SK-N-SH (cell line): ENCODE measurements at regions not wholly inside any gene's neighbourhood (a gene's known extent, or its start where the extent isn't known, plus 50 kb on each side); places are given as distances from the start of the nearest gene placed in this dataset.
A peak's percentile ranks its signal among the peaks of the same experiment; 100 is the strongest.

Experiments used
- CTCF ChIA-PET: fragments of 300-600, 350-600 bp; formaldehyde crosslinking; extraction: SDS; loops from one replicate; lab custom pipeline; 2021; lab: Yijun Ruan, JAX
- POLR2A ChIA-PET: fragments of 350-600 bp; sonication (Branson Sonifier 250); formaldehyde crosslinking; extraction: SDS; loops from one replicate; lab custom pipeline; 2020; ENCODE audit warnings: antibody characterized with exemption, inconsistent platforms; lab: Yijun Ruan, JAX
- DNase-seq: peaks from one replicate; pipeline ENCODE4 v3.0.0; 2012
- H2AFZ ChIP-seq: fragments of 200-600 bp; sonication (generic); 2 replicates; pipeline ENCODE4 v1.8.1; 2016; ENCODE audit warnings: antibody characterized with exemption, mild to moderate bottlenecking, low read depth
- H3F3A ChIP-seq: fragments of 200-600 bp; sonication (generic); replicated peaks from 2 replicates; pipeline ENCODE3; 2016; ENCODE audit warnings: antibody characterized with exemption, mild to moderate bottlenecking; ENCODE audit not compliant: insufficient read depth
- H3K27ac ChIP-seq, 2 experiments: fragments of 200-500 bp in 1 of 2; fragments of 200-600 bp in 1 of 2; sonication (Bioruptor generic) in 1 of 2; sonication (generic), shearing (Covaris generic) in 1 of 2; 2 replicates each; pipeline versions ENCODE4 v1.5.1 to v1.6.1; 2014 to 2016; ENCODE audit warnings: low read depth in 2 of 2, inconsistent platforms in 1 of 2, low read length in 1 of 2, mild to moderate bottlenecking in 1 of 2, mixed read lengths in 1 of 2
- H3K27me3 ChIP-seq: fragments of 200-600 bp; sonication (generic), shearing (Covaris generic); 2 replicates; pipeline ENCODE4 v1.6.1; 2016; ENCODE audit warnings: mixed run types; ENCODE audit not compliant: insufficient read depth
- H3K36me3 ChIP-seq, 2 experiments: fragments of 200-500 bp in 1 of 2; fragments of 200-600 bp in 1 of 2; sonication (Bioruptor generic) in 1 of 2; sonication (generic) in 1 of 2; replicated peaks in 1 of 2; 2 replicates each; pipeline versions ENCODE3 to v1.5.1; 2014 to 2016; ENCODE audit warnings: low read length in 1 of 2, mild to moderate bottlenecking in 1 of 2; ENCODE audit not compliant: insufficient read depth in 2 of 2, control insufficient read depth in 1 of 2
- H3K4me1 ChIP-seq, 2 experiments: fragments of 200-500 bp in 1 of 2; fragments of 200-600 bp in 1 of 2; sonication (Bioruptor generic) in 1 of 2; sonication (generic), shearing (Covaris generic) in 1 of 2; 2 replicates each; pipeline versions ENCODE4 v1.5.1 to v1.6.1; 2014 to 2016; ENCODE audit warnings: low read depth in 1 of 2, low read length in 1 of 2, mixed run types in 1 of 2; ENCODE audit not compliant: insufficient read depth in 2 of 2, control insufficient read depth in 1 of 2
- H3K4me2 ChIP-seq: fragments of 200-600 bp; sonication (generic), shearing (Covaris generic); 2 replicates; pipeline ENCODE4 v1.6.1; 2017; ENCODE audit warnings: mixed run types
- H3K4me3 ChIP-seq, 2 experiments: fragments of 200-500 bp in 1 of 2; fragments of 200-600 bp in 1 of 2; sonication (Bioruptor generic) in 1 of 2; sonication (generic), shearing (Covaris generic) in 1 of 2; 2 replicates each; pipeline versions ENCODE4 v1.5.1 to v1.8.1; 2014 to 2016; ENCODE audit warnings: low read depth in 2 of 2, inconsistent platforms in 1 of 2, low read length in 1 of 2, mild to moderate bottlenecking in 1 of 2, mixed read lengths in 1 of 2, moderate library complexity in 1 of 2
- H3K79me2 ChIP-seq: fragments of 200-600 bp; sonication (generic); 2 replicates; pipeline ENCODE4 v1.8.1; 2017; ENCODE audit warnings: mild to moderate bottlenecking; ENCODE audit not compliant: insufficient read depth
- H3K9ac ChIP-seq: fragments of 200-600 bp; sonication (generic); 2 replicates; pipeline ENCODE4 v1.6.1; 2017; ENCODE audit warnings: mixed run types
- H3K9me2 ChIP-seq: fragments of 200-600 bp; sonication (generic); 2 replicates; pipeline ENCODE4 v1.6.1; 2017; ENCODE audit warnings: mixed run types
- H3K9me3 ChIP-seq: fragments of 200-600 bp; sonication (generic); 2 replicates; pipeline ENCODE4 v1.6.1; 2017; ENCODE audit warnings: mixed run types, mild to moderate bottlenecking, moderate library complexity
- H4K20me1 ChIP-seq: fragments of 200-600 bp; sonication (generic); 2 replicates; pipeline ENCODE4 v1.6.1; 2017; ENCODE audit warnings: mild to moderate bottlenecking, mixed run types; ENCODE audit not compliant: insufficient read depth
- CHD2 ChIP-seq: fragments of 150-350 bp; IDR thresholded peaks from 2 replicates; pipeline ENCODE4 v1.6.1; 2018; ENCODE audit warnings: low read length; ENCODE audit not compliant: partially characterized antibody
- EZH2phosphoT487 ChIP-seq: fragments of 200-600 bp; sonication (generic); IDR thresholded peaks from 2 replicates; pipeline ENCODE4 v1.6.1; 2017; ENCODE audit warnings: low read depth, mixed run types, mild to moderate bottlenecking, antibody characterized with exemption, moderate library complexity, borderline replicate concordance
- FOSL2 ChIP-seq: IDR thresholded peaks from 2 replicates; pipeline ENCODE4 v1.4.0; 2012; ENCODE audit warnings: low read depth, mild to moderate bottlenecking, moderate library complexity, borderline replicate concordance
- FOXM1 ChIP-seq: IDR thresholded peaks from 2 replicates; pipeline ENCODE4 v1.4.0; 2012; ENCODE audit warnings: low read depth, mild to moderate bottlenecking
- GABPA ChIP-seq: IDR thresholded peaks from 2 replicates; pipeline ENCODE4 v1.4.0; 2012; ENCODE audit warnings: low read depth, mild to moderate bottlenecking
- JUND ChIP-seq: IDR thresholded peaks from 2 replicates; pipeline ENCODE4 v1.4.0; 2012
- MEF2A ChIP-seq: IDR thresholded peaks from 2 replicates; pipeline ENCODE4 v1.4.0; 2012; ENCODE audit warnings: low read depth, borderline replicate concordance
- MXI1 ChIP-seq: IDR thresholded peaks from 2 replicates; pipeline ENCODE4 v1.6.1; 2012; ENCODE audit warnings: mild to moderate bottlenecking, low read depth, low read length, improper control_type of control experiment
- NFIC ChIP-seq: IDR thresholded peaks from 2 replicates; pipeline ENCODE4 v1.4.0; 2012; ENCODE audit warnings: borderline replicate concordance
- NRF1 ChIP-seq: IDR thresholded peaks from 2 replicates; pipeline ENCODE4 v1.6.1; 2012; ENCODE audit warnings: low read depth, mild to moderate bottlenecking, low read length
- POLR2AphosphoS5 ChIP-seq: IDR thresholded peaks from 2 replicates; pipeline ENCODE4 v1.6.1; 2012; ENCODE audit warnings: low read depth, low read length
- RAD21 ChIP-seq: IDR thresholded peaks from 2 replicates; pipeline ENCODE4 v1.6.1; 2012; ENCODE audit warnings: mild to moderate bottlenecking, low read length
- RCOR1 ChIP-seq: fragments of 150-350 bp; IDR thresholded peaks from 2 replicates; pipeline ENCODE4 v1.6.1; 2017; ENCODE audit warnings: antibody characterized with exemption, low read length
- SIN3A ChIP-seq: IDR thresholded peaks from 2 replicates; pipeline ENCODE4 v1.6.1; 2012; ENCODE audit warnings: low read depth, mild to moderate bottlenecking, low read length, moderate library complexity, borderline replicate concordance
- SMC3 ChIP-seq: IDR thresholded peaks from 2 replicates; pipeline ENCODE4 v1.6.1; 2012; ENCODE audit warnings: low read depth, low read length, improper control_type of control experiment
- TEAD4 ChIP-seq: IDR thresholded peaks from 2 replicates; pipeline ENCODE4 v1.4.0; 2012; ENCODE audit warnings: mild to moderate bottlenecking, borderline replicate concordance; ENCODE audit not compliant: insufficient read depth
- USF1 ChIP-seq: IDR thresholded peaks from 2 replicates; pipeline ENCODE4 v1.4.0; 2012; ENCODE audit warnings: low read depth, borderline replicate concordance
- WGBS: methylation state at CpG from one replicate; pipeline ENCODE4 v1.1.6; 2017; ENCODE audit warnings: low lambda C conversion rate; 5-methylcytosine and 5-hydroxymethylcytosine counted together
- TF ChIP-seq, protein P1 (sequence below): IDR thresholded peaks from 2 replicates; pipeline ENCODE4 v1.4.0; 2012; ENCODE audit warnings: low read depth, borderline replicate concordance
- TF ChIP-seq, protein P2 (sequence below): fragments of 150-350 bp; IDR thresholded peaks from 2 replicates; pipeline ENCODE4 v1.6.1; 2017; ENCODE audit warnings: antibody characterized with exemption, low read length, low read depth, borderline replicate concordance

- no peak for TF ChIP-seq GABPA
- TF ChIP-seq CHD2 = no peak
- TF ChIP-seq JUND = no peak
- TF ChIP-seq SMC3 = no peak
- TF ChIP-seq FOXM1 = no peak
- TF ChIP-seq MXI1 = no peak
- no peak for TF ChIP-seq RAD21
- no peak for TF ChIP-seq POLR2AphosphoS5
- no peak for TF ChIP-seq USF1
- no peak for TF ChIP-seq MEF2A
- no peaks in the 10 kb centered on the region for H3K9me2 ChIP-seq
- ChIA-PET CTCF (no interaction called here), POLR2A (no interaction called here)
- 0 out of 2 replicates have a peak overlapping the region, but pooled peaks have one; percentile 8 for H2AFZ ChIP-seq
- H3K4me1 ChIP-seq = peaks cover 0 to 2% of the 10 kb centered on the region in 2 experiments; a peak in 2 of 4 replicates
- no peak overlapping the region for H3K27ac ChIP-seq
- no peak overlapping the region for H3K9ac ChIP-seq
- H3K79me2 ChIP-seq = no peaks in the 10 kb centered on the region
- H3K9me3 ChIP-seq = no peaks in the 10 kb centered on the region
- no peaks in the 10 kb centered on the region for H3K27me3 ChIP-seq
- H3K36me3 ChIP-seq = no peaks in the 10 kb centered on the region
- no peaks in the 10 kb centered on the region for H4K20me1 ChIP-seq
- no peak overlapping the region for H3K4me2 ChIP-seq
- no peaks in the 10 kb centered on the region for H3F3A ChIP-seq
- no peak for DNase-seq
- WGBS = 71% methylated on average over 7 of the region's 7 CpGs
- no peak overlapping the region for H3K4me3 ChIP-seq
Observed at GRCh38 chr1:81053826-81054225, 746.9 kb upstream of the ADGRL2 start.

DNA sequence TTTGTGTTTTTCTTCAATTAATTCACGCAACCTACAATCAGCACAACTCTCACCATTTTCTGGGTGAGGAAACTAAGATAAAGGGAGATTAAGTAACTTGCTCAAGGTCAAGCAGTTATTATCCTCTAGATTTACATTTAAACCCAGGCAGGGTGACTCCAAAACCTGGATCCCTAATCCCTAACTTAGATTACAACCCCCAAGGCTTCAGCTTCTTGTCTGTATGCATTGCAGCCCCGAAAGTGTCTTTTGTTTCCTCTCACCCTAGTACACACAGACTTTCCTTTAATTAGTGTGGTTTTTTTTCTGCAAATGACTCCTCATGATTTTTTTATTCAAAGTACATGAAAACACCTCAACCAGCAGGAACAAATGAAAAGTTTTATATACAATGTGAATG, 748.6 kb upstream of the ADGRL2 start:
- 86% methylated on average over 2 of the region's 2 CpGs for WGBS
- Histone ChIP-seq H3K27ac (no peak overlapping the region), H4K20me1 (no peaks in the 10 kb centered on the region), H3K9ac (no peak overlapping the region), H3K4me1 (peaks cover 0 to 2% of the 10 kb centered on the region in 2 experiments; a peak in 2 of 4 replicates), H3K4me2 (no peak overlapping the region), H3F3A (no peaks in the 10 kb centered on the region), H2AFZ (no peak overlapping the region), H3K9me2 (no peaks in the 10 kb centered on the region), H3K27me3 (no peaks in the 10 kb centered on the region), H3K4me3 (no peak overlapping the region), H3K79me2 (no peaks in the 10 kb centered on the region), H3K36me3 (no peaks in the 10 kb centered on the region), H3K9me3 (no peaks in the 10 kb centered on the region)
- DNase-seq = no peak
- CTCF ChIA-PET = interaction anchor here (0.7 kb wide), 1 partner anchor 10 kb away, joined by 3 read pairs; no protein-coding TSS in a partner anchor
- POLR2A ChIA-PET = no interaction called here
- no peak for TF ChIP-seq FOSL2
- TF ChIP-seq SMC3 = no peak
- TF ChIP-seq POLR2AphosphoS5 = no peak
- no peak for TF ChIP-seq EZH2phosphoT487
- TF ChIP-seq RCOR1 = no peak
- TF ChIP-seq NFIC = no peak
- TF ChIP-seq, protein P1, sequence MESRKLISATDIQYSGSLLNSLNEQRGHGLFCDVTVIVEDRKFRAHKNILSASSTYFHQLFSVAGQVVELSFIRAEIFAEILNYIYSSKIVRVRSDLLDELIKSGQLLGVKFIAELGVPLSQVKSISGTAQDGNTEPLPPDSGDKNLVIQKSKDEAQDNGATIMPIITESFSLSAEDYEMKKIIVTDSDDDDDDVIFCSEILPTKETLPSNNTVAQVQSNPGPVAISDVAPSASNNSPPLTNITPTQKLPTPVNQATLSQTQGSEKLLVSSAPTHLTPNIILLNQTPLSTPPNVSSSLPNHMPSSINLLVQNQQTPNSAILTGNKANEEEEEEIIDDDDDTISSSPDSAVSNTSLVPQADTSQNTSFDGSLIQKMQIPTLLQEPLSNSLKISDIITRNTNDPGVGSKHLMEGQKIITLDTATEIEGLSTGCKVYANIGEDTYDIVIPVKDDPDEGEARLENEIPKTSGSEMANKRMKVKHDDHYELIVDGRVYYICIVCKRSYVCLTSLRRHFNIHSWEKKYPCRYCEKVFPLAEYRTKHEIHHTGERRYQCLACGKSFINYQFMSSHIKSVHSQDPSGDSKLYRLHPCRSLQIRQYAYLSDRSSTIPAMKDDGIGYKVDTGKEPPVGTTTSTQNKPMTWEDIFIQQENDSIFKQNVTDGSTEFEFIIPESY = no peak
- no peak for TF ChIP-seq SIN3A
- TF ChIP-seq, protein P2, sequence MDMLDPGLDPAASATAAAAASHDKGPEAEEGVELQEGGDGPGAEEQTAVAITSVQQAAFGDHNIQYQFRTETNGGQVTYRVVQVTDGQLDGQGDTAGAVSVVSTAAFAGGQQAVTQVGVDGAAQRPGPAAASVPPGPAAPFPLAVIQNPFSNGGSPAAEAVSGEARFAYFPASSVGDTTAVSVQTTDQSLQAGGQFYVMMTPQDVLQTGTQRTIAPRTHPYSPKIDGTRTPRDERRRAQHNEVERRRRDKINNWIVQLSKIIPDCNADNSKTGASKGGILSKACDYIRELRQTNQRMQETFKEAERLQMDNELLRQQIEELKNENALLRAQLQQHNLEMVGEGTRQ = no peak
- no peak for TF ChIP-seq MXI1
- TF ChIP-seq TEAD4 = no peak
- no peak for TF ChIP-seq NRF1
- TF ChIP-seq RAD21 = no peak
